Endothelial cell of umbilical vein (primary cell): ENCODE measurements at regions not wholly inside any gene's neighbourhood (a gene's known extent, or its start where the extent isn't known, plus 50 kb on each side); places are given as distances from the start of the nearest gene placed in this dataset.

ENCODE experiments used
- BruUV-seq: library from RNA; stranded (reverse); fragments of 400-500 nt; replicated peaks from 2 replicates; lab custom pipeline; 2021; lab: Mats Ljungman, UMichigan
- CTCF ChIA-PET: fragments of 300-600, 350-600 bp; sonication (Branson Sonifier 250); formaldehyde crosslinking; loops from one replicate; lab custom pipeline; 2021; ENCODE audit warnings: antibody characterized with exemption, inconsistent platforms; lab: Charles Lee
- POLR2A ChIA-PET: fragments of 300-600, 350-600 bp; sonication (Branson Sonifier 250); formaldehyde crosslinking; loops from one replicate; lab custom pipeline; 2021; ENCODE audit warnings: antibody characterized with exemption, inconsistent platforms; lab: Charles Lee
- DNase-seq: peaks from one replicate; pipeline ENCODE4 v3.0.0-alpha.2; 2011; ENCODE audit warnings: low read depth, low spot score
- FAIRE-seq: peaks from 2 replicates; lab custom pipeline; 2011; peaks lifted over from hg19 to GRCh38; lab: Jason Lieb, UNC
- H2AFZ ChIP-seq: 2 replicates; pipeline ENCODE4 v1.6.0; 2012; ENCODE audit warnings: low read depth, low read length, control low read depth, inconsistent platforms
- H3K27ac ChIP-seq: 2 replicates; pipeline ENCODE4 v1.5.1; 2011; ENCODE audit warnings: low read depth, mild to moderate bottlenecking, control low read depth, low read length, moderate library complexity; ENCODE audit not compliant: insufficient read depth
- H3K27me3 ChIP-seq, 2 experiments: 2 replicates each; pipeline versions ENCODE4 v1.6.0 to v1.6.1; 2011; ENCODE audit warnings: low read length in 2 of 2, mixed read lengths in 1 of 2; ENCODE audit not compliant: control insufficient read depth in 2 of 2, insufficient read depth in 2 of 2
- H3K36me3 ChIP-seq, 2 experiments: 2 replicates in 1 of 2; 3 replicates in 1 of 2; pipeline ENCODE4 v1.5.1; 2011; ENCODE audit warnings: low read length in 2 of 2, mild to moderate bottlenecking in 1 of 2, moderate library complexity in 1 of 2; ENCODE audit not compliant: control insufficient read depth in 2 of 2, insufficient read depth in 2 of 2; ENCODE audit errors: extremely low read depth in 1 of 2
- H3K4me1 ChIP-seq: 3 replicates; pipeline ENCODE4 v1.5.1; 2011; ENCODE audit warnings: mild to moderate bottlenecking, low read length; ENCODE audit not compliant: control insufficient read depth, insufficient read depth; ENCODE audit errors: extremely low read depth
- H3K4me2 ChIP-seq: 2 replicates; pipeline ENCODE4 v1.6.1; 2011; ENCODE audit warnings: low read length, control low read depth, mixed read lengths; ENCODE audit not compliant: insufficient read depth
- H3K4me3 ChIP-seq, 3 experiments: fragments of 200-600 bp in 1 of 3; sonication (generic), shearing (Covaris generic) in 1 of 3; replicated peaks in 1 of 3; 2 replicates each; pipeline ENCODE4 v1.5.1; 2011 to 2016; ENCODE audit warnings: control low read depth in 3 of 3, low read length in 3 of 3, mild to moderate bottlenecking in 2 of 3, inconsistent platforms in 1 of 3, low read depth in 1 of 3, moderate library complexity in 1 of 3; ENCODE audit not compliant: insufficient read depth in 1 of 3
- H3K79me2 ChIP-seq: 2 replicates; pipeline ENCODE4 v1.6.0; 2012; ENCODE audit warnings: low read length, inconsistent platforms; ENCODE audit not compliant: control insufficient read depth, insufficient read depth
- H3K9ac ChIP-seq: replicated peaks from 2 replicates; pipeline ENCODE3; 2011; ENCODE audit warnings: low read length, control low read depth; ENCODE audit not compliant: insufficient read depth; ENCODE audit errors: extremely low read depth
- H3K9me1 ChIP-seq: replicated peaks from 3 replicates; pipeline ENCODE4 v1.6.0; 2011; ENCODE audit warnings: mild to moderate bottlenecking, low read length; ENCODE audit not compliant: control insufficient read depth, insufficient read depth; ENCODE audit errors: extremely low read depth
- H3K9me3 ChIP-seq: replicated peaks from 2 replicates; pipeline ENCODE4 v1.5.1; 2012; ENCODE audit warnings: low read length, inconsistent platforms; ENCODE audit not compliant: control insufficient read depth, insufficient read depth
- H4K20me1 ChIP-seq: replicated peaks from 2 replicates; pipeline ENCODE3; 2011; ENCODE audit warnings: mild to moderate bottlenecking, low read length; ENCODE audit not compliant: control insufficient read depth, insufficient read depth; ENCODE audit errors: extremely low read depth
- CTCF ChIP-seq, 2 donors: IDR thresholded peaks; 1 replicate in 1 of 2; 2 replicates in 1 of 2; pipeline ENCODE4 v1.5.1; 2011; ENCODE audit warnings: low read length in 2 of 2, mild to moderate bottlenecking in 2 of 2, moderate library complexity in 2 of 2, control low read depth in 1 of 2, inconsistent platforms in 1 of 2, low read depth in 1 of 2; ENCODE audit not compliant: insufficient read depth in 1 of 2; ENCODE audit errors: extremely low read depth in 1 of 2
- EZH2 ChIP-seq: IDR thresholded peaks from 2 replicates; pipeline ENCODE4 v1.6.1; 2012; ENCODE audit warnings: borderline replicate concordance, low read depth, mild to moderate bottlenecking, moderate library complexity, low read length, inconsistent platforms; ENCODE audit not compliant: severe bottlenecking
- FOS ChIP-seq: IDR thresholded peaks from 2 replicates; pipeline ENCODE4 v1.6.1; 2011; ENCODE audit warnings: mild to moderate bottlenecking, low read length, moderate library complexity, borderline replicate concordance; ENCODE audit not compliant: insufficient read depth
- GATA2 ChIP-seq: IDR thresholded peaks from 2 replicates; pipeline ENCODE4 v1.7.0; 2011; ENCODE audit warnings: low read depth, mild to moderate bottlenecking, moderate library complexity, mixed read lengths, low read length; ENCODE audit not compliant: insufficient read length, insufficient read depth
- JUN ChIP-seq: IDR thresholded peaks from 2 replicates; pipeline ENCODE4 v1.6.1; 2011; ENCODE audit warnings: borderline replicate concordance, low read depth; ENCODE audit not compliant: insufficient read length, insufficient read depth
- MAX ChIP-seq: IDR thresholded peaks from 2 replicates; pipeline ENCODE4 v1.6.1; 2011; ENCODE audit not compliant: insufficient read depth, insufficient read length
- MYC ChIP-seq: IDR thresholded peaks from one replicate; pipeline ENCODE4 v1.6.1; 2011; ENCODE audit warnings: mild to moderate bottlenecking, low read depth, low read length
- POLR2A ChIP-seq: IDR thresholded peaks from 2 replicates; pipeline ENCODE4 v1.6.1; 2012; ENCODE audit warnings: low read depth, mild to moderate bottlenecking, control low read depth, low read length
- POLR2AphosphoS5 ChIP-seq: IDR thresholded peaks from 2 replicates; pipeline ENCODE4 v1.6.1; 2012; ENCODE audit warnings: low read depth, mild to moderate bottlenecking, control low read depth, low read length, moderate library complexity; ENCODE audit not compliant: insufficient read depth
- dilution Hi-C: fragments of 300-500 bp; cut with MboI; formaldehyde crosslinking; loops from one replicate; pipeline ENCODE4 v1.15.0; 2019; ENCODE audit warnings: low sequenced_read_pairs; ENCODE audit not compliant: extremely low pct_ligation_motif_present
- intact Hi-C: fragments of 100-400 bp; cut with micrococcal nuclease; formaldehyde crosslinking; loops from one replicate; pipeline ENCODE4 v1.10.0; 2022

GRCh38 chr2:144006139-144006538, 513.8 kb downstream of the ZEB2 start:
- DNase-seq (no peak), FAIRE-seq (no peak)
- dilution Hi-C loops (no loop called here), intact Hi-C loops (no loop called here)
- H3K4me3 ChIP-seq: no peak overlapping the region
- no peak overlapping the region for H3K4me2 ChIP-seq
- no peaks in the 10 kb centered on the region for H3K36me3 ChIP-seq
- no peak overlapping the region for H2AFZ ChIP-seq
- no TSS peak for BruUV-seq
- no peak overlapping the region for H3K9ac ChIP-seq
- no peaks in the 10 kb centered on the region for H3K27me3 ChIP-seq
- no peaks in the 10 kb centered on the region for H3K9me1 ChIP-seq
- H3K27ac ChIP-seq: no peak overlapping the region
- no peaks in the 10 kb centered on the region for H3K9me3 ChIP-seq
- TF ChIP-seq MYC (no peak), EZH2 (no peak), MAX (no peak), POLR2A (no peak), CTCF (IDR thresholded peaks at IDR 0.05; ENCODE audit: extremely low read depth in 1 of 2, insufficient read depth in 1 of 2, low read depth in 1 of 2, low read length in 2 of 2) (no peak), FOS (no peak), JUN (no peak), POLR2AphosphoS5 (no peak), GATA2 (no peak)
- H3K79me2 ChIP-seq: no peaks in the 10 kb centered on the region
- ChIA-PET CTCF (no interaction called here), POLR2A (no interaction called here)
- no peaks in the 10 kb centered on the region for H4K20me1 ChIP-seq
- no peaks in the 10 kb centered on the region for H3K4me1 ChIP-seq
